ENCODE measurements at regions not wholly inside any gene's neighbourhood (a gene's known extent, or its start where the extent isn't known, plus 50 kb on each side); places are given as distances from the start of the nearest gene placed in this dataset.

DNA sequence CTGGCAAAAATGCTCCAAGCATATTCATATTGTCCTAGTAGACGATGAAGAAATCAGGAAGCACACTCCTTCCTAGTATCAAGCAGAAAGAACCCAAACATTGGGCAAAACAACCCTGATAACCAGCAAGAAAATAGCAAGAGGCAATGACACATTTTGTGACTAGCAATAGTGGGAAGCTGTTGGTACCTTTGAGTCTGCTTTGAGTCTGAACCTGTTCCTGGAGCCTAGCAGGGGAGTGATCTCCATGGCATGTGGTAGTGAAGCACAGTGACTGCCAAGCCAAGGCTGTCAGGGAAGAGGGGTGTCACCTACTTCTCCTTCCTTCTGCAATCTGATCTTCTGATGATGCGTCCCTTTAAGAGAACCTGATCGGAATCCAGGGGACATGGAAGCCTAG lies 533.9 kb downstream of the VRK1 start:
- Histone ChIP-seq H3K27me3 (ENCODE audit: control insufficient read depth, insufficient read depth, low read length) (no peaks in the 10 kb centered on the region), H3K4me3 (ENCODE audit: low read depth, low read length) (no peak overlapping the region), H3K27ac (ENCODE audit: low read depth, low read length) (no peak overlapping the region), H3K9me3 (ENCODE audit: control insufficient read depth, insufficient read depth, low read length) (peaks cover 29% of the 10 kb centered on the region)
- TF ChIP-seq, protein P1, sequence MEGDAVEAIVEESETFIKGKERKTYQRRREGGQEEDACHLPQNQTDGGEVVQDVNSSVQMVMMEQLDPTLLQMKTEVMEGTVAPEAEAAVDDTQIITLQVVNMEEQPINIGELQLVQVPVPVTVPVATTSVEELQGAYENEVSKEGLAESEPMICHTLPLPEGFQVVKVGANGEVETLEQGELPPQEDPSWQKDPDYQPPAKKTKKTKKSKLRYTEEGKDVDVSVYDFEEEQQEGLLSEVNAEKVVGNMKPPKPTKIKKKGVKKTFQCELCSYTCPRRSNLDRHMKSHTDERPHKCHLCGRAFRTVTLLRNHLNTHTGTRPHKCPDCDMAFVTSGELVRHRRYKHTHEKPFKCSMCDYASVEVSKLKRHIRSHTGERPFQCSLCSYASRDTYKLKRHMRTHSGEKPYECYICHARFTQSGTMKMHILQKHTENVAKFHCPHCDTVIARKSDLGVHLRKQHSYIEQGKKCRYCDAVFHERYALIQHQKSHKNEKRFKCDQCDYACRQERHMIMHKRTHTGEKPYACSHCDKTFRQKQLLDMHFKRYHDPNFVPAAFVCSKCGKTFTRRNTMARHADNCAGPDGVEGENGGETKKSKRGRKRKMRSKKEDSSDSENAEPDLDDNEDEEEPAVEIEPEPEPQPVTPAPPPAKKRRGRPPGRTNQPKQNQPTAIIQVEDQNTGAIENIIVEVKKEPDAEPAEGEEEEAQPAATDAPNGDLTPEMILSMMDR (IDR thresholded peaks at IDR 0.05; ENCODE audit: low read depth, low read length) = no peak
- ChIA-PET POLR2A (no interaction called here), CTCF (no interaction called here)
- no peak for DNase-seq (ENCODE audit: low read depth, low spot score)

DNA sequence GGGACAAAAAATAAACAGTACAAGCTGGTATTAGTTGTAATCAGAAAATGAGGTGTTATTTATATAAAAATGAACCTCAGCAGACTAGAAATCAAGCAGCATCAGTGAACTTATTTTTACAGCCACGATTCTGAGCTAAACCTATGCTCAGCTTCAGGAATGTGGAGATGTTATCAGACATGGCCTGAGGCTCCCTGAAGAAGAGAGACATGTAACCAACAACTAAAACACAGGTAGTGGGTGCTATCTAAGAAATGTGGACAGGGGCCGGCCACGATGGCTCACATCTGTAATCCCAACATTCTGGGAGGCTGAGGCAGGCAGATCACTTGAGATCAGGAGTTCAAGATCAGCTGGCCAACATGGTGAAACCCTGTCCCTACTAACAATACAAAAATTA lies 534.3 kb downstream of the VRK1 start:
- TF ChIP-seq, protein P1 (IDR thresholded peaks at IDR 0.05; ENCODE audit: low read depth, low read length) = no peak
- no peak for DNase-seq (ENCODE audit: low read depth, low spot score)
- ChIA-PET CTCF (no interaction called here), POLR2A (no interaction called here)
- no peak overlapping the region for H3K27ac ChIP-seq (ENCODE audit: low read depth, low read length)
- no peaks in the 10 kb centered on the region for H3K27me3 ChIP-seq (ENCODE audit: control insufficient read depth, insufficient read depth, low read length)
- peaks cover 29% of the 10 kb centered on the region for H3K9me3 ChIP-seq (ENCODE audit: control insufficient read depth, insufficient read depth, low read length)
- no peak overlapping the region for H3K4me3 ChIP-seq (ENCODE audit: low read depth, low read length)

DNA sequence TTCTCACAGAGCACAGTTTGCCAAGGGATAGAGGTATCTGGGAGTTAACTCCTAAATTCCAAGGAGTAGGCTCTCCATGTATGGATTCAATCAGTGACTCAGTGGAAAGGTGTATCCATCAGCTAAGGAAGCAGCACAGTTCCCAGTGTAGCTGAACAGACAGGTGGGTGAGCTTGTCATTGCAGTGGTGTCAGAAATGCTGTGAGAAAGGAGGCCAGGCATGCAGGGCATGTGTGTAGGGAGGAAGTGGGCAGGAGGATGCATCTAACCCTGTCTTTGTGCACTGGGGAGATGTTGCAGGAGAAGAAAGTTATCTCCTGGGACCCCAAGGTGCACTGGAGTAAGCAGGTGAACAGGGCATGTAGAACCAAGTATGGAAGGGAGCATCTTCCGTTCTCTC lies 539.0 kb downstream of the VRK1 start:
- CTCF ChIA-PET = no interaction called here
- TF ChIP-seq, protein P1 (IDR thresholded peaks at IDR 0.05; ENCODE audit: low read depth, low read length) = no peak
- H3K27ac ChIP-seq (ENCODE audit: low read depth, low read length) = no peak overlapping the region
- H3K4me3 ChIP-seq (ENCODE audit: low read depth, low read length) = no peak overlapping the region
- peaks cover 34% of the 10 kb centered on the region; the same call in 1 of the 2 replicates for H3K9me3 ChIP-seq (ENCODE audit: control insufficient read depth, insufficient read depth, low read length)
- POLR2A ChIA-PET = no interaction called here
- DNase-seq (ENCODE audit: low read depth, low spot score) = no peak
- H3K27me3 ChIP-seq (ENCODE audit: control insufficient read depth, insufficient read depth, low read length) = no peaks in the 10 kb centered on the region

DNA sequence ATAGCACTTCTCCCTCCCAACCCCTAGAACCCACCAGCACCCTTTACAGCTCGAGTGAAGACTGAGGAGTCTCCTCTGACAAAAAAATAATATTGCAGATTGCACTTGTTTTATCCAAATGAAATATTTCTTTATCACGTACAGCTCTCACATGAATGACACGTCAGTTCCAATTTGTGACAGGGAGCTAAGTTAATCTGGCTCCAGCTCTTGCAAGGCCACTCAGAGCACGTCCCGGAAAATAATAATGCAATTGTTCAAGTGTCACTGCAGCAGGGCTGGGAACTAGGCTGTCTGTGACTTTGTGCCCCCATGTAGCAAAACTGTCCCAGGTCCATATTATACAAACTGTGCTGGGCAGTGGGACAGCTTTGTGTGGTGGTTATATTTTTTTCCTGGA lies 539.6 kb downstream of the VRK1 start:
- ChIA-PET CTCF (no interaction called here), POLR2A (no interaction called here)
- no peak overlapping the region for H3K27ac ChIP-seq (ENCODE audit: low read depth, low read length)
- DNase-seq (ENCODE audit: low read depth, low spot score) = no peak
- no peak overlapping the region for H3K4me3 ChIP-seq (ENCODE audit: low read depth, low read length)
- TF ChIP-seq, protein P1 (IDR thresholded peaks at IDR 0.05; ENCODE audit: low read depth, low read length) = no peak
- peaks cover 34% of the 10 kb centered on the region; the same call in 1 of the 2 replicates for H3K9me3 ChIP-seq (ENCODE audit: control insufficient read depth, insufficient read depth, low read length)
- H3K27me3 ChIP-seq (ENCODE audit: control insufficient read depth, insufficient read depth, low read length) = no peaks in the 10 kb centered on the region

DNA sequence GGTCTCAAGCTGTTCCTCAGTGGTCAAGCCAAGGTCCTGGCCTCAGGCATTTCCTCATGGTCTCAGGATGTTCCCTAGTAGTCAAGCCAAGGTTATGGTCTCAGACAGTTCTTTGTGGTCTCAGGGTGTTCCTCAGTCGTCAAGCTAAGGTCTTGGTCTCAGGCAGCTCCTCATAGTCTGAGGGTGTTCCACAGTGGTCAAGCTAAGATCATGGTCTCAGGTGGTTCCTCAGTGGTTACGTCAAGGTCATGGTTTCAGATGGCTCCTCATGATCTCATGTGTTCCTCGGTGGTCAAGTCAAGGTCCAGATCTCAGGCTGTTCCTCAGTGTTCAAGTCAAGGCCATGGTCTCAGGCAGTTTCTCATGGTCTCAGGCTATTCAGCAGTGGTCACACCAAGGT lies 540.1 kb downstream of the VRK1 start:
- DNase-seq (ENCODE audit: low read depth, low spot score) = no peak
- CTCF ChIA-PET = no interaction called here
- Histone ChIP-seq H3K4me3 (ENCODE audit: low read depth, low read length) (no peak overlapping the region), H3K9me3 (ENCODE audit: control insufficient read depth, insufficient read depth, low read length) (peaks cover 34% of the 10 kb centered on the region; the same call in 1 of the 2 replicates), H3K27ac (ENCODE audit: low read depth, low read length) (no peak overlapping the region), H3K27me3 (ENCODE audit: control insufficient read depth, insufficient read depth, low read length) (no peaks in the 10 kb centered on the region)
- POLR2A ChIA-PET = no interaction called here
- TF ChIP-seq, protein P1 (IDR thresholded peaks at IDR 0.05; ENCODE audit: low read depth, low read length) = no peak

All from AG04450 (cell line).